Left kidney (tissue), 1 donor: ENCODE measurements at regions not wholly inside any gene's neighbourhood (a gene's known extent, or its start where the extent isn't known, plus 50 kb on each side); places are given as distances from the start of the nearest gene placed in this dataset.

Source experiments
- DNase-seq: peaks from one replicate; pipeline ENCODE4 v3.0.0-alpha.2; 2013

DNA sequence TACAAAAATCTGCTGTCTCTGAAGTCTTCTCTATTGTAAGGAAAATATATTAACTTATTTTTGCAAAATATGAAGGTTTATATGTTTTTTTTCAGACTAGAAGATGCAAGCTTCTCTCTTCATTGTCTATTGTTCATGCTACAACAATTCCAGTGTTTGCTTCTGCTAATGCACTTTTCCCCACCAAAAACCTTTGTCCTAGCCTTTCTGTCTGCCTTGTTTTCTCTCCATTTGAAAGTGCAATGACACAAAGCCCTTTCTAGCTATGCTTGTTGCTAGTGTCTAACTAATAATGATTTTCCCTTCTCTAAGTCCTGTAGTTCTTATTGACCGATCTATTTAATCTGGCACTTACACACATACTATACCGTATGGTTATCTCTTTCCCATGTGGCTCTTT is 369.5 kb upstream of the CELF4 start:
- no peak for DNase-seq

GRCh38 chr18:37930640-37931039 is 365.0 kb upstream of the CELF4 start:
- no peak for DNase-seq

DNA sequence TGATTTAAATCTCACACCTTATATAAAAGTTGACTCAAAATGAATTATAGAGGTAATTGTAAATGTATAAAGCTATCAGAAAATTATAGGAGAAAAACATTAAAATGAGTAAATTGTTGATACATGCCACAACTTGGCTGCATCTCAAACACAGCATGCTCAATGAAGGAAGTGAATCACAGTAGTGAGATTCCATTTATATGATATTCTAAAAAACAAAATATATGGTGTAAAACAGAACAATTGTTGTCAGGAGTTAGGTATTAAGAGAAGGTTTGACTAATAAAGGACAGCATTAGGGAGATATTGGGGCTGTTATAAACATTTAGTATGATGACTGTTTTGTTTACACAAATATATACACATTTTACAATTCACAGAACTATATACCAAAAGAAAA is 356.6 kb upstream of the CELF4 start:
- DNase-seq, result no peak

GRCh38 chr18:37920865-37921264 is 355.3 kb upstream of the CELF4 start:
- no peak for DNase-seq

DNA sequence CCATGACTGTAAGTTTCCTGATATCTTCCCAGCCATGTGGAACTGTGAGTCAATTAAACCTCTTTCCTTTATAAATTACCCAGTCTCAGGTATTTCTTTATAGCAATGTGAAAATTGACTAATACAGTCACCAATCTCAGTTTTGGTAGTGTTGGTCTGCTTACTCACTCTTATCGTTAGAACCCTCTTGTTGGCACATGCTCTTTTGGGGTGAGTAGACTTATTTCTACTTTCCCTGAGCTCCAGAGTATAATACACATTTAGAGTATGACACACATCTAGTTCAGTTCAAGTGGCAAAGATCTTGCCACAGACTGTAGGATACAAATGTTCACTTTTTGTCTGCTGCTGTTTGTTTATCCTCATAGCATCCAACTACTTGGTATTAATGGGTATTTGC is 347.5 kb upstream of the CELF4 start:
- no peak for DNase-seq

DNA sequence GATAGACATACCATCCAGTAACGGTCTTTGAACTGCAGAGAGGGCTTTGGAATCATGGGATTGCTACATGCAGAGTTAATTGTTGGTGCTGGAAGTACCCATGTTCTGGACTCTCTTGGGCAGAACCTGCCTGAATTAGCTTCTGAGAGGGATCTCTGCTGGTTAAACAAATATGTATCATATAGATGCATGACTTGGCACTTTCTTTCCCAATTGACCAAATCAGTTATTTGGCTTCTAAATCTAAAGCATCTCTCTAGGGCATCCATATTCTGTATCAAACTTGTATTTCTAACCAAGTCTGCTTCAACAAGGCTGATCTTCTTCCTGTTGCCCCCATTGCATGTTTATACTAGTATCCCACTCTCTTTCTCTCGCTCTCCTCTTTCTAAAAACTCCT is 336.7 kb upstream of the CELF4 start:
- DNase-seq, result no peak

DNA sequence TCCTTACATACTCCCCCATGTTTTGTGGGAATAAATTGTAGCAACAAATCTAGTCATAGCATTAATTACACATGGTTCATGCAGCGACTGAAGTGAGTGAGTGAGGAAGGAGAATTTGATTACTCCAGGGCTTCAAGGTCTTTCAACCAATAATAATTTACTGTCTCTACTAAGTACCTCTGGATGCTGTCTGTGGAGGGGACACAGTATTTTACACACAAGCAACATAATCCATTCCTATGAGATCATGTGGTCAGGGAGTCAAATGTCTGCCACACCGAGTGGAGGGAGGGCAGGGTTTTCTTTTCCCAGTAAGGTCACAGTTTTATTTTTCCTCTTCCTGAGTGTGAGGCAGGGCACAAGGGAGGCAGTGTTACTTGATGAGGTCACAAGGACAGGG is 334.7 kb upstream of the CELF4 start:
- DNase-seq, result peak; percentile 68

- no peak for DNase-seq
Measured at GRCh38 chr18:37889963-37890362, 324.4 kb upstream of the CELF4 start.

DNA sequence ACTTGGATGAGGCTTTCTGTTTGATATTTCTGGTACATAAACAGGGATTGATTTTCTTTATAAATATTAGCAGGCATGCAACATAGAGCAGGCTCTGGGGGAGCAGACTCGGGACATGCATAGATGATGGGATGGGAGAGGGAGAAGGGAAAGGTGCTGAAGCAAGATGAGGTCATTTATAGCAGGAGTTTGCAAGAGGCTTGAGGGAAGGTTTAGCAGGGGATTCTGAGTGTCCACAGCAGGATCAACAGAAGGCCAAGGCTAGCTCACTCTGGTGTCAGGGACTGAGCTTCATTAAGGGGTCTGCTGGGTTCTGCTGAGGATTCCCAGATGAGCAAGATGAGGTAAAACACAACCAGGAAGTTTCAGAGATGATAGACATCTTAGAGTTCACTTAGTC is 309.1 kb upstream of the CELF4 start:
- DNase-seq, result no peak

DNA sequence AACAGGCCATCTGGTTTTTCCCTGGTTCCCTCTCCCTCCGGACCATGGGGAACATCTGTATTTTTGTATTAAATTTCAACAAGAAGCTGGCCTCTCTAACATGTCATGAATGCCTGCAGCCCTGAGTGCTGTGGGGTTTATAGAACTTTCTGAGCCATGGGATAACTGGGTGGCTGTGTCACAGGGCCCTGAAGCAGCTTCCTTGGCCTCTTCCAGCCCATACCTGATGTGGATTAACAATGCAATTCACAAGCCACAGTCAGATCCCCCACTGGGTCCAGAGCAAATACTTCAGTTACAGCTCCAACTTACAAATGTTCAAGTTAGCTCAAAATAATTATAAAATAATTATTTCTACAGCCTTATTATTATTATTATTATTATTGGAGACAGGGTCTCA is 307.8 kb upstream of the CELF4 start:
- no peak for DNase-seq

DNA sequence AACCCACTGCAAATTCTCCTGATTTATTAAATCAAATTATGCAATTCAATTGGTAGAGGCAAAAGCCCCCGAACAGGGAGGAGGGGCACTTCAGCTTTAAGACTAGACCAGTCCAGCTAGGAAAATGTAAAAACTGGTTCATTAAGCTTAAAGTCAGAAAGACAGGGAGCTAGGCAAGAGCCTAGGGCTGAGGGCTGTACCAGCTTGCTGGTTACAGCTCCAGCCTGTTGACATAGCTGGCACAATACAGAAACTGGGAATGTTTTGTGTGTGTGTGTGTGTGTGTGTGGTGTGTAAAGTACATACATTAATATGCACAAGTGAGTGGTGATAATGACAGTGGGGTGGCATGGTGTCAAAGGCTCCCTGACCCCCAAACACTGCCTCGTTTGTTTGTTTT is 307.0 kb upstream of the CELF4 start:
- DNase-seq, result no peak

GRCh38 chr18:37871561-37871960 is 306.0 kb upstream of the CELF4 start:
- DNase-seq, result no peak

- no peak for DNase-seq
Measured at GRCh38 chr18:37869051-37869450, 303.5 kb upstream of the CELF4 start.

GRCh38 chr18:37864122-37864521 is 298.5 kb upstream of the CELF4 start:
- no peak for DNase-seq

GRCh38 chr18:37861981-37862380 is 296.4 kb upstream of the CELF4 start:
- DNase-seq, result no peak

GRCh38 chr18:37854396-37854795 is 288.8 kb upstream of the CELF4 start:
- no peak for DNase-seq

- DNase-seq, result no peak
Measured at GRCh38 chr18:37853706-37854105, 288.1 kb upstream of the CELF4 start.

DNA sequence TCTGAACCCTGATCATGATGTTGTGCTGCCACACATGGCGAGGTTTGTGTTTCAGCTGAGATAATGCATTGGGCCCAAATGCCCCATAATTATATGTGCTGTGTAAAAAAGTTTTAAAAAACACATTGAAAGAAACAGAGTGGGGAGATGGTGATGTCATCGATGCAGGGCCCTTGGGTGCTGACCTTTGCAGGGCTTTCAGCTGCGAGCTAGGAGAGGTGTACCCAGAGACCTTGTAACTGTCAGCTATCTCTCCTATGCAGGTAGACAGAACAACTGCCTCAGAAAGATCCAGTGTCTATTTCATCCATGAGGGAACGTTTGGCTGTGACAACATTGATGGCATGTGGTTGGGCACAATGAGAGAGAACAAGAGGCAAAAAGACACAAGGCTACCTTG is 286.9 kb upstream of the CELF4 start:
- no peak for DNase-seq

- DNase-seq, result no peak
Measured at GRCh38 chr18:37847544-37847943, 281.9 kb upstream of the CELF4 start.

- no peak for DNase-seq
Measured at GRCh38 chr18:37846996-37847395, 281.4 kb upstream of the CELF4 start.

DNA sequence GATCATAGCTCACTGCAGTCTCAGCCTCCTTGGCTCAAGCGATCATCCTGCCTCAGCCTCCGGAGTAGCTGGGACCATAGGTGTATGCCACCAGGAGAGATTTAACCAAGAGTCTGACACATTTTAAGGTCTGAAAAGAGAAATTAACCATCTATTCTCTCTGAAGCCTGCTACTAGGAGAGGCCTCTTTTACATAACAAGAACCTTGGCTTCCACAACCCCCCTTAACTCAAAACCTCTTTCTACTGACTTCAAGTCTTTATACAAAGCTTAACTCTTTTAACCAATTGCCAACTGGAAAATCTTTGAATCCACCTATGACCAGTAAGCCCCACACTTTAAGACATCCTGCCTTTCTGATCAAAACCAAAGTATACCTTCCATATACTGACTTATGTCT is 279.9 kb upstream of the CELF4 start:
- no peak for DNase-seq

DNA sequence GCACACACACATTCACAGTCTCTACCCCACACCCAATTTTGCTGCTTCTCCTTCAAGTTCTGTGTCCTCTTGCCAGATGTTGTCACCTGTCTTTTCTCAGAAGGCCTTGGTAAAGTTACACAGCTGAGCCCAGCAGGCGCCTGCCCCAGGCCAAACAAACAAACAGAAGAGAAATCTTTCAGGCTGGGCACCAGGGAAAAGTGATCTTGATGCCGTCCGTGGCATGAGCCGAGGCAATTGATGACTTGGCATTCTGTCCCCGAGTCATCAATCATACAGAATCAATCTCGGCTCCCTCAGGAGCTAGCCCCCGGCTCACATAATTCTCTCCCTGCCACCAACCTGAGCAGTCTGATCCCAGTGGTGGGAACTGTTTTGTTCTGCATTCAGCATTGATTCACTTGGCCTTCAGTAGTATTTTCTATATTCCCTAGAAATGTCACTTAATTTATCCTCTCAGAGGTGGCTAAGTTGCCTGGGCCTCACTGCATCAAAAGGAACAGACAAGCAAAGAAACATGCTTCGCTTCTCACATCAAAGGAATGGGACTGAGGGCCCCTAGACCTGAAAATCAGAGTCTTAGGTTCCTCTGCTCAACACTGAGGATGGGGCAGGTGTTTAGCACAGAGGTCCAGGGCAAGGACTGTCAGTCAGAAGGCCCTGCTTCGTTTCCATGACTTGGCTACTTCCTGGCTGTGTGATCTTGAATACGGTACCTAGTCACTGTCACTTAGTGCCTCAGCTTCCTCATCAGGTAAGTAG is 278.8 kb upstream of the CELF4 start:
- no peak for DNase-seq

GRCh38 chr18:37838083-37838482 is 272.5 kb upstream of the CELF4 start:
- DNase-seq, result no peak

DNA sequence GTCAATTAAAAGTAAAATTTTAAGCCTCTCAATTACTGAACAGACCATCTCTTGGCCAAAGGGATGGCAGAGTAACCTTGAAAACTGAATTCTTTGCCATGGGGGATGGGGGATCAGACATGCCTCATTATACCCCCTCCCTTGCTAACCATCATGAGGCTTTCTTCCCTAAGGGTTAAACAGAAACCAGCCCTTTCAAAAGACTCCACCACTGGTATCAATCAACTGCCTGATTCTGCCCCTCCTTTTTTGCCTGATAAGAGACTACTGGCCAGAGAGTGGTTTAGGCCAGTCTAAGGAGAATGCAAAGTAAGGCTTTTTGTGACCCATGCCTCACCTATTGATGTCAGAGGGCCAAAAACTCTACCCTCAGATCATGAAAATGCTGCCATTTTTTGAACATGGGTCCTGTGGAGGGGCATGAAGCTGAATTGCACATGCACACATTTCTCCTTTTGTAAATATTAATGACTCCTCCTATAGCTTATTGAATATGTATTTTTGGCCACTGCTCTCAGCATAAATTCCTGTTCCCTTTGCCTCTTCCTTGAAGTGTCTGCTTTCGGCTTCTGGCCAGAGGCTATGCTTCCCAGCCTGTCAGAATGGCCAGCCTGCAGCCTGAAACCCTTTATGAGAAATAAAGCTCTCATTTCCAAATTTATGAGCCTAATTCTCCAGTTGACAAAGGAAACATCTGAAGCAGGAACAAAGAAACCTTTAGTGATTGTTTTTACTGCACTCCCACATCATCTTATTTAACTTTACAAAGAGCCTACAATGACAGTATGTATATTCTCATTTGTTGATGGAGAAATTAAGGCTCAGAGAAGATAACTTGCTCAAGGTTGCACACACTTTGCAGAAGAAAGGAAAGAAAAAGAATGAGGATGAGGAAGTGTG is 270.7 kb upstream of the CELF4 start:
- no peak for DNase-seq
